GM12892 (cell line): ENCODE measurements at regions not wholly inside any gene's neighbourhood (a gene's known extent, or its start where the extent isn't known, plus 50 kb on each side); places are given as distances from the start of the nearest gene placed in this dataset.

Experiments
- POLR2A ChIP-seq: IDR thresholded peaks from 2 replicates; pipeline ENCODE4 v1.6.1; 2011; ENCODE audit warnings: low read depth, low read length, control low read depth
- TAF1 ChIP-seq: IDR thresholded peaks from 2 replicates; pipeline ENCODE4 v1.6.1; 2011; ENCODE audit warnings: low read depth, mild to moderate bottlenecking, control low read depth, low read length, borderline replicate concordance

- TF ChIP-seq POLR2A (no peak), TAF1 (no peak)
Measured at GRCh38 chr4:14787894-14788293, 214.4 kb upstream of the CPEB2 start.
